TTC549 (cell line): ENCODE measurements at regions not wholly inside any gene's neighbourhood (a gene's known extent, or its start where the extent isn't known, plus 50 kb on each side); places are given as distances from the start of the nearest gene placed in this dataset.
"Not testable (repeated sequence)": the region's sequence is repeated elsewhere in the genome, so short reads cannot be mapped to it uniquely, and the experiment has no call there.

Source experiments
- FAIRE-seq: peaks from 2 replicates; lab custom pipeline; 2012; peaks lifted over from hg19 to GRCh38; lab: Jason Lieb, UNC

DNA sequence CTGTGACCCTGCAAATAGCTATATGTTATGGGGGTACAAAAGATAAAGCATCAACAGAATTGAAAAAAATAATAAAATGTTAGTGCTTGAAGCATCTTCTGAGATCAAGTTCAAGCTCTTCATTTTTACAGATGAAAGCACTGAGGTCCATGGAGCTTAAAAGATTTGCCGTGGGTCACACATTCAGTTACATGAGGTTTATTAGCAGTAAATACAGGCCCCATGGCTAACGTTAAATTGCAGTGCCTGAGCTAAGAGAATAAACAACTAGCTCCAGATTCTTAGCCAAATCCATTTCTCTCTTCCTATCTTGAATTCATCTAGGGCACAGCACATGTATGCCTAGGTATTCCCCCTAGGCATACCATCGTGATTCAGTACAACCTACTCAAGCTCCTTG lies 2052.7 kb upstream of the C9orf72 start:
- no peak for FAIRE-seq

DNA sequence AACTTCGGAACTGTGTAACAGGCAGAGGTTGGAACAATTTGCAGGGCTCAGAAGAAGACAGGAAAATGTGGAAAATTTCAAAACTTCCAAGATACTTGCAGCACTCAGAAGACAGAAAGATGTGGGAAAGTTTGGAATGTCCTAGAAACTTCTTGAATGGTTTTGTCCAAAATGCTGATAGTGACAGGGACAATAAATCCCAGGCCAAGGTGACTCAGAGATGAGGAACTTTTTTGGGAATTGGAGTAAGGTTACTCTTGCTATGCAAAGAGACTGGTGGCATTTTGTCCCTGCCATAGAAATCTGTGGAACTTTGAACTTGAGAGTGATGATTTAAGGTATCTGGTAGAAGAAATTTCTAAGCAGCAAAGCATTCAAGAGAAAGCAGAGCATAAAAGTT lies 2055.6 kb upstream of the C9orf72 start:
- FAIRE-seq = not testable (repeated sequence)

DNA sequence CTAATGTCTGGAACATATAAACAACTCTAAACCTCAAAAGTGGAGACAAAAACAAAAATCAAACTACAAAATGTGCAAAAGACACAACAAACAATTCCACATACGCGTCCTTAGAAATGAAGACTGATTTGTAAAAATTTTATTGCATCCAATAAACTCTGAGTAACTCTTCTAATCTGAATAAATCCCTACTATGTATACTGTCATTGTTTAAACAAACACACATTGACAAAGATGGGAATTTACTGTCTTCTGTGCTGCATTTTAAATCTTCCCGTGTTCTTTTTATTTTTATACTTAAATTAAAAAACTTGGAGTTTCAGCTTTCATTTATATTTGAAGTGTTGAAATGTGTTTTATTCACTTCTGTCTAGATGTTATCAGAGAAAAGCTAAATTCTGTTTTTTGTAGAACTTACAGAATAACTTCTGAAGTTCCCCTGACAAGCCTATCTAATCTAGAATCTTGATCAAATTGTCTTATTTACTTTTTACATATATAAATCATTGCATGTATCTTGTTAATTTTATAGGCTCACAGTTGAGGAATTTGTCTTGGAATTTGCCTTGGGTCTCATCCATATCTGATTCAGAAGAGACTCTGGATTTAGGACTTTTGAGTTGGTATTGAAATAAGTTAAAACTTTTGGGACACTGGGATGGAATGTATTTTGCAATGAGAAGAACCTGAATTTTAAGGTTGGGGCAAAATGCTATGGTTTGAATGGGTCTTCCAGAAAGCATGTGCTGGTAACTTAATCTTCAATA lies 2064.4 kb upstream of the C9orf72 start:
- FAIRE-seq = no peak

DNA sequence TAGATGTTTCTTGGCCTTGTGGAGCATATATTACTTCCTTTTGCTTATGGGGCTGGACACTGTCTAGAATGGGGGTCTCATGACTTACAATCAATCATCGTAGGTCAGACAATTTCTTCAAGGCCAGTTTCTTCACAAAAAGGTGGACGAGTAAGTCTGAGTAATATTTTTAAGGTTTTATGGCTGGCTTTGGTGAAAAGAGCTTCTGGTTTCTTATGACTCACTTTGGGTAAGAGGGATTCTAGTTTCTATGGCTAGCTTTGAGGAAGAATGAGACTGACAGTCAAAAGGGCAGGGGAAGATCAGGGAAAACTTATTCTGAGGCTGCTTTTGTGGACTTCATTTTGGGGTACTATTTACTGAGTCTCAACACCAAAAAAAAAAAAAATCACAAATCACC lies 2067.2 kb upstream of the C9orf72 start:
- FAIRE-seq = no peak

DNA sequence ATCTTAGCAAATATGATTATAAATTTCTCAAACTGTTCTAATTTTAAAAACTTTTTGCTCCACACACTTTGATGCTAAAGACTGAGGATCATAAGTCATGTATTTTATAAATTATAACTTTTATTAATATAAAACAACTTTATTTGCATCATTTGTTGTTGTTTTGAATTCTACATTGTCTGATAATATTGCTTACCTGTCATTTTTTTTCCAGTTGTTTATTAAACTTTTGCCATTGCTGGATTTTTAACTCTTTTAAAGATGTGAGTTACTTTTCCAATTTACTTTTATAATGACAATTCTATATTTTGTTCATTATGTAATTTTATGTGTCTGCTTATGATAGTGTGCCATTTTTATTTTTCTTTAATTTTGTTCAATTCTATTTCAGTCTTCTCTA lies 2071.2 kb upstream of the C9orf72 start:
- FAIRE-seq = no peak

DNA sequence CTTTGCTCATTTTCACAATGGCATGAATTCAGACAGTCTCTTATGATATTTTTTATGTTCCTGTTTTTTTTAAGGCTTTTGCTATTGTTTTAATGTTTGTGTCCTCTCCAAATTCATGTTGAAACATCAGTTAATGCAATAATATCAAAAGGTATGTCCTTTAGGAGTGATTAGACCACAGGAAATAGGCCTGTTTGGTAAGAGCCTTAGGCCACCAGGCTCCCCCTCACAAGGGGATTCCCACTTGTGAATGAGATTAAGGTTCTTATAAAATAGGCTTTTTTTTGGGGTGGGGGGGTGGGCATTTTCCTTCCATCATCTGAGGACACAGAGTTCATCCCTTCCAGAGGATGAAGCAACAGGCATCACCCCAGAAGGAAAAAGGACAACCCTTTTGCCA lies 2074.2 kb upstream of the C9orf72 start:
- FAIRE-seq = no peak

DNA sequence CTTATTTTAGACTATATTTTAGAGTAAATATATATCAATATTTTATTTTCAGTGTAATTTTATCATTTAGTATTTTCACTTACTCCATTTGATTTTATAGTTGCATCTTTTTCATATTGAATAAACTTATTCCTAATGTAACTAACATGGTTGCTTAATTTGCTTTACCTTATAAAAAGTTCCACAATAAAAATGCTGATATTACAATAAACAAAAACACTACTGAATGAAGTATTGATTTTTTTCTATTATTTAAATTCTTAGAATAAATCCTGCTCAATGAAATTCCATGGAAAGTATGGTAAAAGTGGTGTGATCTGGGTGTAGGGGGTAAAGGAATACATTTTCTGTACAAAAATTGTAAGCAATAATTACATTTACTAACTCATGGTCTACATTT lies 2074.9 kb upstream of the C9orf72 start:
- FAIRE-seq = no peak

DNA sequence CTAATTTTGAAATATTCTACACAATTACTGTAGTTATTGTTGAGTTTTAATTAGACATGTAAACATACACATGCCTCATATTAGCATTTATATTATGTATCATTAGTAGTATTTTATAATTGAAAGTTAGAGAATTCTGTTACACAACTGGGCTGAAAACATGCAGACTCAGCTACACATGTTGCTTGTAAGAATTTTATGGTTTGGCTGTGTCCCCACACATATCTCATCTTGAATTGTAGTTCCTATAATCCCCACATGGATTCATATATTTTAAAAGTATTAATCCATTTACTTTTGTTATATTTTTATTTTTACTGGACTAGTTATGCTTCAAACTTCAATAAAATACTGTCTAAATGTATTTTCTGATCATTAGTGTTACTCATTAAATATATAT lies 2075.3 kb upstream of the C9orf72 start:
- no peak for FAIRE-seq

DNA sequence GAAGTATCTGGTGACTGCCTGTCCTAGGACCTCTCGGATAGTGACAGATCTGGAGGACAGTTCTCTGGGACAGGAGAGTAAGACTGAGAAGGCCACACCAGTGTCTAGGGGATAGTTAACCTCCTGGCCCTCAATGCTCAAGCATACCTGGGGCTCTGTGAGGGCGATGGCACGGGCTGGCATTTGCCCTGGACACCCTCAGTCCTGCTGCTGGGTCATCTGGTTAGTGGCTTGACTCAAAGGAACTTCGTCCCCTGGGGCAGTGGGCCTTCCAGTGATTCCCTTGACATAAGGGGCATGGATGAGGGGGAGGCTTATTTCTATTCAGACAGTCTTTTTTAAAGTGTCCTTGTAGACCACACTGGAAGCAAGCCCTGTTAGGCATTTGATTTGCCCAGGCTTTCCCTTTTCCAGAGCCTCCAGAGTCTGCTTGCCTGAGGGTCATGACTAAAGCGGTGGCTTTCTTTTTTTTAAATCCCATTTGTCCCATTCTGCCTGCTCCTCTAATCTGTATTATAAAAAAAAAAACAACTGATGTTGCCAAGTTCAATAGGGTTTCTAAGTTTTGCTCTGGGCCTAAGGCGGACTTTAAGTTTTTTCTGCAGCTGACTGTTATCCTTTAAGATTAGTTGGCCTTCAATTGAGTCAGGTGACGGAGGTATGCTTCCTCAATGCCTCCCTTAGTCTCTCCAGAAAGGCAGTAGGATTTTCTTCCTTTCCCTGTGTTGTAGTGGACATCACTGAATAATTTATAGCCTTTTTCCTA lies 2083.5 kb upstream of the C9orf72 start:
- FAIRE-seq = no peak

DNA sequence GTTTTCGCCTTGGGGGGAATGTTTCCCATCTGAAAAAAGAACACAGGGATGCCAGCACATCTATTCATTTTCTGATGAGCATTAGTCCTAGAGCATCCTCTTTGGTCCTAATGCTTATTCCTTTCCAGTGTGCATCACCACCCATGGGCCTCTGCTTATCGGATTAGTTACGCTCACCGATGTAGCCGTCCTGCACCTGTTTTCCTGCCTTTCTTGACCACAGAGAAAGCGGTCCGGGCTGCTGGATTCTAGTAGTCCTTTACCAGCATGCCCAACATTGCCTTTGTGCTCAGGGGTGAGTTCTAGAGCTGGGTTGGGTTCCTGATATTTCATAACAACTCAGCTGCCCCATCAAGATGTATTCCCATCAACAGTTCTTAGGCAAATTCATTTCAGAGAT lies 2084.5 kb upstream of the C9orf72 start:
- FAIRE-seq = no peak

DNA sequence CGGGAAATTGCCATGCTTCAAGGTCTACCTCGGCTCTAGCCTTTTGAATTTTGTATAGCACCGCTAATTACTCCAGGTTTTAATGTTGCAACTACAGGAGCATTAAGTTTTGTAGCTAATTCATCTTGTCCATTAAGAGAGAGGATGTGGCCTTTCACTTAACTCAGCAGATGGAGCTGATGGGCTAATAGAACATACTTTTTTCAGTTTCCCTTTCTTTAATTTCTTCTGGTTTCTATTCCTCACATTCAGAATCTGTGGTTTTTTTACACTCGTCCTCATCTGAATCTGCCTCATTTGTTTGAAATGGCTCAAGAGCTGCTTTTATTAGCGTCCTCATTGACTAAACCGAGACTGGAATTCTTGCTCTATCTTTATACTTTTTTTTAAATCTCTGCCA lies 2085.7 kb upstream of the C9orf72 start:
- no peak for FAIRE-seq

DNA sequence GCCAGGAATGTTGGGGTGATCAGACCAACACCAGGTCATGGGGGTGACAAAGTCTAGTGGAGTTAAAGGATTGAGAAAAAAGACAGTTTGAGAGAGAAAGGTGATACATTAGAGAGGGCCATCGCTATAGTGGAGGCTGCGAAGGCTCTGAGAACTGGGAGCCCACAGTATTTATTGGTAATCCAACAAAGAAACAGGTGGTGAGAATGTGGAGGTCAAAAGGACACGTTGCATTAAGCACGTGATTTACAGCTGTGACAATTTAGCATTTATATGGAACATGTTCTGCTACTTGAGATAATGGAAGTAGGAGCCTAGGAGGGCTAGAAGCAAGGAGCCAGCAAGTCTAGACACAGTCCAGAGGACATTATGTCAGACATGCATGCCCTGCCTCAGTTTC lies 2086.5 kb upstream of the C9orf72 start:
- FAIRE-seq = no peak

DNA sequence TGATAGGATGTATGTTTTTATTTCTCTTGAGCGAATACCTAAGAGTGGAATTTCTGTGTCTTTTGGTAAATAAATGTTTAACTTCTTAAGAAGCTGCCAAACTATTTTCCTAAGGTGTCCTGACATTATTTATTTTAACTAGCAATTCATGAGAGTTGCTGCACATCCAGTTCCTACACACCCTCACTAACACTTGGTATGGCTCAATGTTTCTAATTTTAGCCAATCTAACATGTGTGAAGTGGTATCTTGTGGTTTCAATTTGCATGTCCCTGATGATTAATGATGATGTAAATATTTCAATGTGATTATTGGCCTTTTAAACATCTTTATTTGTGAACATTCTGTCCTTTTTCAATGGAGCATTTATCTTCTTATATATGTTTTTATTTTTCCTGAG lies 2095.5 kb upstream of the C9orf72 start:
- no peak for FAIRE-seq

DNA sequence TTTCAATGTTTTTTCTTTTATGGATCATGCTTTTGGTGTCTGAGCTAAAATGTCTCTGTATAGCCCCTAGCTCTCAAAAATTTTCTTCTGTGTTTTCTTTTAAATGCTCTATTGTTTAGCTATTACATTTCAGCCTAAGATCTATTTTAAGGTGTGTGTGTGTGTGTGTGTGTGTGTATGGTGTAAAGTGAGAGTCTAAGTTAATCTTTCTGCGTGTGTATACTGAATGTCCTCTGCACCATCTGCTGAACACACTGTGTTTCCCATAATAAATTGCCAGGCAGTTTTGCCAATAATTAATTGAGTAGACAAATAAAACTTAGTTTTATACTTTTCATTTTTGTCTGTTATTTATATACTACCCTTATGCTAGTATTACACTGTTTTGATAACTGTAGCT lies 2096.3 kb upstream of the C9orf72 start:
- FAIRE-seq = no peak

DNA sequence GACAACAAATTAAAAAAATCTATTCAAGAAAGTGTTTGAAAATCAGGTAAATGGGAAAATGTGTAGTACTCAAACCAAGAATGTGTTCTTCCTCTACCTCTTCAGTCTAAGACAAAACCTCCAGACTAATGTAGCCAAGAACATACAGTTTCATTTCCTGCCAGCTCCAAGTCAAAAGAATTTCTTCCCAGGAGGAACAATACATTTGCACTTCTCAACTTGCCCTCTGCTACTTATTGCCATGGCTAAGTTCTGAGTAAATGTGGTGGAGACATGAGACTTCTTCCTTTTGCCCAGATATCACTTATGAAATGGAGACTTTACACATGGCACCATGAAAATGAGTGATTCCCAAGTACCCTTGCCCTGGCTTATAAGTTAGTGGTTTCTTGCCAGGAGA lies 2112.2 kb upstream of the C9orf72 start:
- no peak for FAIRE-seq

DNA sequence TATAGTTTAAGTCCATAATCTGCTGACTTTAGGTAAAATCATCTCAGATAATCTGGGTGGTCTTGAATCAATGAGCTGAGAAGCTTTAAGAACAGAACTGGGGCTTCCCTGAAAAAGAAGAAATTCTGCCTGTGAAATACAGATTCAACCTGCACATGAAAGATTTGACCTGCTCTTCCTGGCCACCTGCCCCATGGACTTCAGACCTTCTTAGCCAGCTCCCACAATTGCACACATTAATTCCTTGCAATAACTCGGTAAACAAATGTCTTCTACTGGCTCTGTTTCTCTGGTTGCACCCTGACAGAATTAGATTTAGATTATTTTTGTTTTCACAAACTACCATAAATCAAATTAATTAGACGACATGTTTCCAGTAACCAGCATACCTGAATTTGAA lies 2117.9 kb upstream of the C9orf72 start:
- no peak for FAIRE-seq

DNA sequence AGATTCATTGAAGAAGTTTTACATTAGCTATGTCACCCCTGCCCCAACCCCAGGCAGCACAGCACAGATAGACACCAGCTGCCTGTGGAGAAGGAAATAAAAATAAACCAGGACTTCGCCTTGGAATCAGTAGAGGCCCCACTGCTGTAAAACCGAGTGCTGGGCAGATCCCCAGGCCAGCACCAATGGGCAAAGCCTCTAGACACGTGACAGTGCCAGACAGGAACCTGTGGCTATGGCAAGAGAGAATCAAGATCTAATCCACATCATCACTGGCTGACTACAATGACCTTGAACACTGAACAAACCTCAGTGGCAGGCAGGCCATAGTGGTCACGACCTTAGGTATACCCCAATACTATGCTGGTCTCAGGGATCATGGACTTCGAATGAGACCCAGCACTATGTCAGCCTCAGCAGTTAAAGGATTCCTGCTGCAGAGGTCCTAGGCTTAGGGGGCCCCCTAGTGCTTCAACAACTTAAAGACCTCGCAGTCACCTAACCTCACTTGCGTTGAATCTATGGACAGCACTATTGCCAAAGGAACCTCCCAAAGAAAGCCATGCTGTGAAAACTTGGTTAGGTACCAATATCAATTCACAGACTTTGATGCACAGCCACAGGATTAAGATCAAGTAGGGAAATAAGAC lies 2118.6 kb upstream of the C9orf72 start:
- no peak for FAIRE-seq

DNA sequence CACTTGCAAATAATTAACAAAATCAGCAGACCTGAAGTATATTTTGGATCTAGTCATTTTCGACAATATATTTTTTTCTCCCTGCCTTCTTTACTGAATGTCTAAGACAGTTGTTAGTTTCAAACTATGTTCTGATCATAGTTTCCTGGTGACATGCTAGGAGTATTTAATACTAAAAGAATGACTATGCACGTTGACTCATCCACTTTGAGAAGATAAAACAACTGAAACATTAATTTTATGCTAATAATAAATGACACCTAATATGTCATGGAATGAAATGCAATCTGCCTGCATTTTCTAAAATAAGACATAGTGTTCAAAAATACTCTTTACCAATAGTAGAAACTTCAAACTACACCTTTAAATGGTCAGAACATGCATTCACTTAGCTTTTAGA lies 2123.7 kb upstream of the C9orf72 start:
- FAIRE-seq = no peak

DNA sequence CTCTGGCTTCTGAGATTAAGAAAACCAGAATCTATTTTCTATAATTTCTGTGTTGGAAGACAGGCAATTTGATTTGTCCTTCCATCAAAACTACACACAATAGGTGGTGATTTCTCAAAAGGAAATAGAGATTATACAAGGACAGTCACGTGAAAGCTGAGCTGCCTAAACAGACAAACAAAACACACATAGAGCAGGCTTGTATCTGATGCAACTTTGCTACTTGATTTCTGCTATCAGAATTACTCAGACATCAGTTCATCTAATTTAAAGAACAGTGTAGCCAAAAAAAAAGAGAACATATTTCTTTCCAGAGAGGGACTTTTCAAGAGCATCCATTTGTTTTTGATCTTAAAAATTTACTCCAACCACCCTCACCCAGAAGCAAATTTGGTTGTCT lies 2128.3 kb upstream of the C9orf72 start:
- no peak for FAIRE-seq

DNA sequence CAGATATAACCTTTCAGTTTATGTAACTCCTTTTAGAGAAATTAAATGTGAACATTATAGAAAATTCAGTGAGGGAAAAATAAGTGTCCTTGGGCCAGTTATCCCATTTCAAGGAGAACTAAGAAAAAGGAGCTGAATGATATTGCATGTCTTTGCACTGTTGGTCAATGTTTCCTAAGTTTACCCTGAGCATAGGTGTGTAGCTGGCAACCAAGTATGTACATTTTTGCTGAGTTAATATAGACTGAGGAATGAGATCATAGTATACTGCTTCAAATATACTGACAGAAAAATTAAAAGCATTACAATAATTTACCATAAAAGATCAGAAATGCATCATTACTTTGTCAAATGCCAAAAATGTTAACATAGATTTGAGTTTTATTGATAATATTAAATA lies 2128.7 kb upstream of the C9orf72 start:
- no peak for FAIRE-seq

DNA sequence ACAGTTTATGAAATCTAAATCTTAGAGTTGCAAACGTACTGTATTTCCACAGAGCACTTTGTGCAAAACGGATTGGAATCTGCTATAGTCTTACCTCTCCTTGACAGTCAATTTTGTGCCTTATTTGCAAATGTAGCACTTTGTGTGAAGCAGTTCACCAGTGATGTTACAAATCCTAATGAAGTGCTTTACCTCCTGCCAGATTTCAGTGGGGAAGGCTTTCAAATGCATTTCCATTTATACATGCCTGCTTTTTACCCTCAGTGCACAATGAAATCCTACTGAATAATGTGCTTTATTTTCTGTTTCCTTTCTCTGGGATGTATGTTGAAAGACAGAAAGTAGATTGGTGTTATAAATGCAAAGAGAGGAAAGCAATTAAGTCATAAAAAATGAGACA lies 2141.6 kb upstream of the C9orf72 start:
- no peak for FAIRE-seq

DNA sequence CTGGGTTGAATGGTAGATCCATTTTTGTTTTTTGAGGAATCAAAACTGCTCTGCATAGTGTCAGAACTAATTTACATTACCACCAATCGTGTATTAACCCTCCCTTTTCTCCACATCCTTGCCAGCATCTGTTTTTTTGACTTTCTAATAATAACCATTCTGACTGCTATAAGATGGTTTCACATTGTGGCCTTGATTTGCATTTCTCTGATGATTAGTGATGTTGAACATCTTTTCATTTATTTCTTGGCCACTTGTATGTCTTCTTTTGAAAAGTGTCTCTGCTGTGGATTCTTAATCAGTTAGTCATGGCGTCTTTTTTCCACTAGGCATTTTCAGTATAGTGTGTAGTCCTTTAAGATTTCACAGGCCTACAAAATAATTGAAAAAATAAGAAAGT lies 2144.3 kb upstream of the C9orf72 start:
- no peak for FAIRE-seq

DNA sequence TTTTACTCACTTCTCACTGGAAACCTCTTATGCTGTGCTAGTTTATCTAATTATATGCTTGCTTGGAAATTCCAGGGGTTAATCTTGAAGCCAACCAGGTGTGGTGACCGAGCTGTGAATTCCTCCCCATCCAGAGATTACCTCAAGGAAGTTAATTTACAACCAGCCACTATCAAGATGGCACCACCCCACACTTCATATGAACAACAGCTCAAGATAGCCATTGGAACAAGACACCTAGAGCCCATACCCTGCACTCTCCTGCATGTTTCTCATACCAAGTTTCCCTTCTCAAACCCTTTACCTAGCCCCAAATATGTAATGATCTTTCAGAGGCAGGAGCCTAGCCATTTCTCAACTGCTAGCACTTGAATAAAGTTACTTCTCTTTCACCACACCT lies 2156.9 kb upstream of the C9orf72 start:
- no peak for FAIRE-seq

DNA sequence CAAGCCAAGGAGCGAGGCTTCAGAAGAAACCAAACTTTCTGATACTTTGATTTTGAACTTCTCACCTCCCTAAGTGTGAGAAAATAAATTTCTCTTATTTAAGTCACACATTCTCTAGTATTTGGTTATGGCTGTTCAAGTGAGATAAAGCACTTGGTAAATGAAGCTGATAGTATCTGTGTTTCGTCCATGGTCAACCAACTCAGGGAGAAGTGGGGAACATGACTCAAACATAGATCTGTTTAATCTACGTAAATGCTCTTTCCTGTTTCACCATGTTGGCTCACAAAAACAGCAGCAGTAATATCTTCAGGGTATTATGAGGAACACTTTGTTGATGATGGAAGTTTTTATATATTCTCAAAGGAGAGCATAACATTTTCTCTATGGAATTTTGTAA lies 2167.2 kb upstream of the C9orf72 start:
- FAIRE-seq = no peak
